HepG2 (cell line): ENCODE measurements at regions not wholly inside any gene's neighbourhood (a gene's known extent, or its start where the extent isn't known, plus 50 kb on each side); places are given as distances from the start of the nearest gene placed in this dataset.

Experiments
- ATAC-seq: fragments of 200-7000 bp; cut with Tn5 transposase; 3 replicates; pipeline ENCODE4 v1.9.1; 2020; ENCODE audit warnings: mild to moderate bottlenecking, moderate library complexity
- BruUV-seq: library from RNA; stranded (reverse); fragments of 400-500 nt; replicated peaks from 2 replicates; lab custom pipeline; 2021; lab: Mats Ljungman, UMichigan
- CTCF ChIA-PET: fragments of 300-600 bp; formaldehyde crosslinking; extraction: SDS; loops from one replicate; lab custom pipeline; 2021; ENCODE audit warnings: low total read pairs, inconsistent platforms, low intra/inter-chr PET ratio; lab: Yijun Ruan, JAX
- POLR2A ChIA-PET: fragments of 350-600 bp; sonication (Branson Sonifier 250); formaldehyde crosslinking; loops from one replicate; lab custom pipeline; 2020; ENCODE audit warnings: antibody characterized with exemption, inconsistent platforms; lab: Yijun Ruan, JAX
- DNase-seq: peaks from one replicate; pipeline ENCODE4 v3.0.0-alpha.2; 2015; ENCODE audit warnings: low spot score
- FAIRE-seq: peaks from 3 replicates; lab custom pipeline; 2011; peaks lifted over from hg19 to GRCh38; lab: Jason Lieb, UNC
- H2AFZ ChIP-seq: one replicate; pipeline ENCODE4 v1.6.1; 2011; ENCODE audit warnings: low read length, inconsistent platforms
- H3K27ac ChIP-seq: fragments of 300-600 bp; 3 replicates; pipeline ENCODE4 v1.8.0; 2011; ENCODE audit warnings: mixed run types, mild to moderate bottlenecking, mixed read lengths, low read length, inconsistent platforms; ENCODE audit not compliant: insufficient read depth; ENCODE audit errors: extremely low read length
- H3K27me3 ChIP-seq, 2 experiments: fragments of 200-600 bp in 1 of 2; 2 replicates in 1 of 2; 3 replicates in 1 of 2; pipeline versions ENCODE4 v1.6.0 to v1.8.0; 2011; ENCODE audit warnings: low read length in 2 of 2, mild to moderate bottlenecking in 2 of 2, moderate library complexity in 2 of 2, inconsistent platforms in 1 of 2; ENCODE audit not compliant: insufficient read depth in 2 of 2, control insufficient read depth in 1 of 2
- H3K36me3 ChIP-seq, 2 experiments: fragments of 200-600 bp in 1 of 2; replicated peaks in 1 of 2; 2 replicates in 1 of 2; 3 replicates in 1 of 2; pipeline versions ENCODE4 v1.5.1 to v1.8.0; 2011; ENCODE audit warnings: low read length in 2 of 2, inconsistent platforms in 1 of 2; ENCODE audit not compliant: insufficient read depth in 2 of 2, control insufficient read depth in 1 of 2
- H3K4me1 ChIP-seq: 2 replicates; pipeline ENCODE4 v1.5.1; 2012; ENCODE audit warnings: low read length, inconsistent platforms; ENCODE audit not compliant: insufficient read depth
- H3K4me2 ChIP-seq: 2 replicates; pipeline ENCODE4 v1.6.0; 2011; ENCODE audit warnings: low read depth, low read length, inconsistent platforms
- H3K4me3 ChIP-seq, 3 experiments: fragments of 200-600 bp in 1 of 3; sonication (generic), shearing (Covaris generic) in 1 of 3; replicated peaks in 1 of 3; 2 replicates each; pipeline ENCODE4 v1.5.1; 2011 to 2016; ENCODE audit warnings: low read length in 3 of 3, inconsistent platforms in 2 of 3, low read depth in 2 of 3, mild to moderate bottlenecking in 2 of 3, control low read depth in 1 of 3, mixed read lengths in 1 of 3; ENCODE audit not compliant: insufficient read depth in 1 of 3
- H3K79me2 ChIP-seq: one replicate; pipeline ENCODE4 v1.6.1; 2011; ENCODE audit warnings: low read length, inconsistent platforms; ENCODE audit not compliant: insufficient read depth
- H3K9ac ChIP-seq: 2 replicates; pipeline ENCODE4 v1.6.0; 2011; ENCODE audit warnings: mild to moderate bottlenecking, low read depth, low read length, inconsistent platforms; ENCODE audit not compliant: insufficient read depth
- H3K9me3 ChIP-seq: 2 replicates; pipeline ENCODE4 v1.5.1; 2012; ENCODE audit warnings: mild to moderate bottlenecking, low read length
- H4K20me1 ChIP-seq: 2 replicates; pipeline ENCODE4 v1.6.0; 2011; ENCODE audit warnings: inconsistent platforms, mild to moderate bottlenecking, low read length, moderate library complexity; ENCODE audit not compliant: insufficient read depth
- FOXP1 ChIP-seq, 2 experiments: fragments of 450-650 bp in 1 of 2; IDR thresholded peaks; 2 replicates each; pipeline ENCODE4 v1.6.1; 2017 to 2018; ENCODE audit warnings: antibody characterized with exemption in 1 of 2
- GMEB2 ChIP-seq: IDR thresholded peaks from 2 replicates; pipeline ENCODE4 v1.6.1; 2016; ENCODE audit warnings: missing biosample characterization, missing genetic modification reagents, low read depth
- MYPOP ChIP-seq: sonication (generic); formaldehyde crosslinking; IDR thresholded peaks from 2 replicates; pipeline ENCODE4 v1.8.1; 2023; ENCODE audit warnings: mild to moderate bottlenecking, moderate library complexity, missing genetic modification reagents
- NFKB2 ChIP-seq: sonication (generic); formaldehyde crosslinking; IDR thresholded peaks from 2 replicates; pipeline ENCODE4 v1.4.0; 2020; ENCODE audit warnings: missing genetic modification reagents, borderline replicate concordance
- RAD51 ChIP-seq: fragments of 450-650 bp; IDR thresholded peaks from 2 replicates; pipeline ENCODE4 v1.6.1; 2016; ENCODE audit warnings: borderline replicate concordance
- STAG1 ChIP-seq: sonication (generic); formaldehyde crosslinking; IDR thresholded peaks from 2 replicates; pipeline ENCODE4 v1.4.0; 2020; ENCODE audit warnings: missing genetic modification reagents
- ZFP82 ChIP-seq: sonication (generic); formaldehyde crosslinking; IDR thresholded peaks from 2 replicates; pipeline ENCODE4 v1.5.1; 2020; ENCODE audit warnings: mild to moderate bottlenecking, missing genetic modification reagents, borderline replicate concordance
- WGBS: methylation state at CpG from one replicate; pipeline ENCODE4 v1.1.6; 2017; ENCODE audit warnings: low lambda C conversion rate; 5-methylcytosine and 5-hydroxymethylcytosine counted together
- in situ Hi-C: cut with HindIII; loops from 2 replicates; pipeline ENCODE4 v1.10.0; 2017; ENCODE audit warnings: low pct_unique_long_range_greater_than_20kb; ENCODE audit not compliant: extremely low pct_ligation_motif_present
- intact Hi-C: fragments of 100-400 bp; cut with micrococcal nuclease; formaldehyde crosslinking; loops from one replicate; pipeline ENCODE4 v1.10.0; 2022; ENCODE audit not compliant: unreplicated experiment
- TF ChIP-seq, protein P1 (sequence below): IDR thresholded peaks from 2 replicates; pipeline ENCODE4 v1.6.1; 2016; ENCODE audit warnings: mild to moderate bottlenecking, missing biosample characterization, missing genetic modification reagents
- TF ChIP-seq, protein P2 (sequence below): sonication (generic); formaldehyde crosslinking; IDR thresholded peaks from 2 replicates; pipeline ENCODE4 v1.4.0; 2020; ENCODE audit warnings: missing genetic modification reagents

- DNase-seq (no peak), ATAC-seq (no peak), FAIRE-seq (no peak)
- in situ Hi-C loops = no loop called here
- CTCF ChIA-PET = no interaction called here
- Histone ChIP-seq H3K36me3 (no peaks in the 10 kb centered on the region), H3K4me3 (no peak overlapping the region), H3K27ac (no peak overlapping the region), H2AFZ (no peak overlapping the region), H3K9ac (no peak overlapping the region), H3K79me2 (no peaks in the 10 kb centered on the region), H3K9me3 (no peaks in the 10 kb centered on the region), H3K27me3 (no peaks in the 10 kb centered on the region), H4K20me1 (no peaks in the 10 kb centered on the region)
- BruUV-seq = no TSS peak
- 17% methylated on average over 8 of the region's 8 CpGs for WGBS
- TF ChIP-seq ZFP82 (no peak), FOXP1 (IDR thresholded peaks at IDR 0.05) (no peak), FOXP1 (CRISPR knock-in tag; IDR thresholded peaks at IDR 0.05) (no peak)
- TF ChIP-seq, all 625 proteins: peak for 0
- H3K4me2 ChIP-seq = no peak overlapping the region
- intact Hi-C loops = no loop called here
- no peaks in the 10 kb centered on the region for H3K4me1 ChIP-seq
- POLR2A ChIA-PET = no interaction called here
These were observed 90.5 kb upstream of the TBX18 start for GRCh38 chr6:84854811-84855400.

DNA sequence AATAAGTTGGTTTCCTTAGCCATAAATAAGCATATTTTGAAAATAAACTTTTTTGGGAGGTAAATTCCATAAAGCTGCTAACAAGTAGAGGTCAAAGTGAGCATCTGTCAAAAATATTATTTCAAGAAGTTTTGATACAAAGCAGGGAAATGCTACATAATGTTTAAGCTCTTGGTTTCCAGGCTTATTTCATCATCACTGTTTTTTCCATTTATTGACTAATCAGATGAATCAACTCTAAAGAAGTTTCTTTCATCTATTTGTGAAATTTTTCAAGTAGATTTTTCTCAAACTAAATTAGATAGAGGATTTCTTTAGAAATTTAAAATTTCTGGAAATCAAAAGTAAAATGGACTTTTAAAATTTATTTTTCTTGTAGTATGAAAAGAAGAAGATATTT, 89.5 kb upstream of the TBX18 start:
- ATAC-seq (no peak), DNase-seq (no peak), FAIRE-seq (no peak)
- no peaks in the 10 kb centered on the region for H3K27me3 ChIP-seq
- ChIA-PET CTCF (no interaction called here), POLR2A (no interaction called here)
- no peaks in the 10 kb centered on the region for H3K79me2 ChIP-seq
- no peaks in the 10 kb centered on the region for H3K36me3 ChIP-seq
- BruUV-seq = no TSS peak
- H2AFZ ChIP-seq = no peak overlapping the region
- H4K20me1 ChIP-seq = no peaks in the 10 kb centered on the region
- no peak overlapping the region for H3K4me3 ChIP-seq
- H3K27ac ChIP-seq = no peak overlapping the region
- intact Hi-C loops (no loop called here), in situ Hi-C loops (no loop called here)
- no peak overlapping the region for H3K4me2 ChIP-seq
- H3K9ac ChIP-seq = no peak overlapping the region
- no peaks in the 10 kb centered on the region for H3K9me3 ChIP-seq
- H3K4me1 ChIP-seq = no peaks in the 10 kb centered on the region
- TF ChIP-seq, protein P1, sequence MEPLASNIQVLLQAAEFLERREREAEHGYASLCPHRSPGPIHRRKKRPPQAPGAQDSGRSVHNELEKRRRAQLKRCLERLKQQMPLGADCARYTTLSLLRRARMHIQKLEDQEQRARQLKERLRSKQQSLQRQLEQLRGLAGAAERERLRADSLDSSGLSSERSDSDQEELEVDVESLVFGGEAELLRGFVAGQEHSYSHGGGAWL = no peak
- TF ChIP-seq GMEB2 (CRISPR knock-in tag) = no peak
- TF ChIP-seq STAG1 = no peak
- TF ChIP-seq RAD51 = no peak
- no peak for TF ChIP-seq NFKB2 (CRISPR knock-in tag)
- TF ChIP-seq MYPOP = no peak
- TF ChIP-seq, protein P2, sequence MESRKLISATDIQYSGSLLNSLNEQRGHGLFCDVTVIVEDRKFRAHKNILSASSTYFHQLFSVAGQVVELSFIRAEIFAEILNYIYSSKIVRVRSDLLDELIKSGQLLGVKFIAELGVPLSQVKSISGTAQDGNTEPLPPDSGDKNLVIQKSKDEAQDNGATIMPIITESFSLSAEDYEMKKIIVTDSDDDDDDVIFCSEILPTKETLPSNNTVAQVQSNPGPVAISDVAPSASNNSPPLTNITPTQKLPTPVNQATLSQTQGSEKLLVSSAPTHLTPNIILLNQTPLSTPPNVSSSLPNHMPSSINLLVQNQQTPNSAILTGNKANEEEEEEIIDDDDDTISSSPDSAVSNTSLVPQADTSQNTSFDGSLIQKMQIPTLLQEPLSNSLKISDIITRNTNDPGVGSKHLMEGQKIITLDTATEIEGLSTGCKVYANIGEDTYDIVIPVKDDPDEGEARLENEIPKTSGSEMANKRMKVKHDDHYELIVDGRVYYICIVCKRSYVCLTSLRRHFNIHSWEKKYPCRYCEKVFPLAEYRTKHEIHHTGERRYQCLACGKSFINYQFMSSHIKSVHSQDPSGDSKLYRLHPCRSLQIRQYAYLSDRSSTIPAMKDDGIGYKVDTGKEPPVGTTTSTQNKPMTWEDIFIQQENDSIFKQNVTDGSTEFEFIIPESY = no peak
- no peak for TF ChIP-seq ZFP82
